Frontal cortex (tissue), 3 donors: ENCODE measurements at regions not wholly inside any gene's neighbourhood (a gene's known extent, or its start where the extent isn't known, plus 50 kb on each side); places are given as distances from the start of the nearest gene placed in this dataset.

Experiments used
- DNase-seq, 2 donors: peaks; one replicate each; pipeline ENCODE4 v3.0.0; 2012; ENCODE audit warnings: low spot score in 2 of 2
- FAIRE-seq: peaks from 2 replicates; lab custom pipeline; 2012; peaks lifted over from hg19 to GRCh38; lab: Jason Lieb, UNC
- donor health status: control.
- donor health status: control.
- donor health status: control.

GRCh38 chr10:128734734-128735133 is 608.5 kb upstream of the MKI67 start:
- FAIRE-seq = no peak
- DNase-seq = no peak

DNA sequence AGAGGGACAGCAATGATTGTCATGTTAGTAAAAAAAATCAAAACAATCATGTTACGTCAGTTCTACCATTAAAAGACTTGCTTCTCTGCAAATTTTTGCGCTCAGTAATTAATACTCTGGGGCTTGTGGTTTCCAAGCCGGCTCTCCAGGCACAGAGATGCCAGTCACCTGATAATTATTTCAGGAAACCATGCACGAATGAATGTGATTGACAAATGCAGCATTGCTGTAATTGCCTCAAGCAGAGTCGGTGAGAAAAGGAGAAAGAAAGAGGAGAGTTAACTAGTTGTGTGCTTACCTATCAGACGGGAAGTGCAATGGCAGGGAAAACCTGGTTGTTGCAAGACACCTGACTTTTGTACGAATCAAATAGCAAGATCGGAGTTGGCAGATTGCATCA is 609.8 kb upstream of the MKI67 start:
- FAIRE-seq (no peak), DNase-seq (no peak)

DNA sequence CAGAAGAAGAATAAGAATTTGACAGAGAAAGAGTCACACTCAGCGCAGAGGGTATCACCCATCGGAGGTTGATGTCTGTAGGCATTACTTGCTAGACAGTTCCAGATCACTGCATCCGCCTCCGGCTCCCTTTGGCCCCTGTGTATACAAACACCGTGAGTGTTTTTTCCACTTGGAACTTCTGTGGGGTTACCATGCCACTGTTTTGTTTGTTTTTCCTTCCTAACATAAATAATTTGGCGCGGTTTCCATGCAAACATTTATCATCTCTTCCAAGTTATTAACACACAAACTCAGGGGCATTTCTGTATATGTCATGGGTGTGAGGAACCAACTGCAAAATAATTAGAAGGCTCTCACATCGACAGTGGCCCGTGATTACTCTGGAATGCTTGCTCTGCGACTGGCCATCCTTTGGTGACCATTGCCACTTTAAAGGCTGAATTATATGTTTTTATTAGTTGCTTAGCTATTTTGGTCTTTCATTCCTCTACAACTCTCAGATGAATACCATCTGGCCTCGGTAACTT is 612.2 kb upstream of the MKI67 start:
- DNase-seq = no peak
- no peak for FAIRE-seq

- DNase-seq = no peak
- FAIRE-seq = no peak
Observed at GRCh38 chr10:128739930-128740329, 613.7 kb upstream of the MKI67 start.

DNA sequence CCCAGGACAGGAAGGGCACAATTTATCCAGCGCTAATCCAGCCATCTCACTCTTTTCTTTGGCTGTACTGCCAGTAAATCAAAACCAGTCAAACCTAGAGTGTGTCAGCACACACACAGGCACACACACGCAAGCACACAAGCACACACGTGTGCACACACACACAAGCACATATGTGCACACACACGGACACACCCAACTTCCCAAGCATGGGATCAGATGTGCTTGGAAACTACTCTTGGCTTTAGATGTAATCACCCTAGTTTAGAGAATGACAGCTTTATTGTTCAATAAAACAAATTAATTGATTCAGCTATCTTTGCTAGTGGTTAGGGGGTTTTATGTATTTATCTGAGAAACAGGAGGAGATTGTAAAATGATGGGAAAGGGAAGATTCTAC is 615.0 kb upstream of the MKI67 start:
- FAIRE-seq (no peak), DNase-seq (no peak)

DNA sequence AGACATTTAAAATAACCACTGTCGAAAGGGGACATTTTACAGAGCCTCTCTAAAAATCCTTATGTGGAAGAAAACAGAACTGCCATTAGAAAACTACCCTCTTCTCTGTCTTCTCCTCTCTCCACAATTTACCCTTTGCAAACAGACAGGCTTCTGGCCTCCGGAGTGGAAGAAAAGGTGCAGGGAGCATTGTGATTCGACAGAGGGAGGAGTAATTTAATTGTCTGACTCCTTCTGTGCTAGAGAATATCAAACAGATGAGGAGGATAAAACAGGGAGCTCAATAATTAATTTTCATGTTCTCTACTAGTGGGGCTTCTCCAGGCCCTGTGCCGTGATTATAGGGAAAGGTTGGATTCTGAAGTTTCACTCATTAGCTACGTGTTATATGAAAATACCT is 615.5 kb upstream of the MKI67 start:
- FAIRE-seq (no peak), DNase-seq (no peak)

DNA sequence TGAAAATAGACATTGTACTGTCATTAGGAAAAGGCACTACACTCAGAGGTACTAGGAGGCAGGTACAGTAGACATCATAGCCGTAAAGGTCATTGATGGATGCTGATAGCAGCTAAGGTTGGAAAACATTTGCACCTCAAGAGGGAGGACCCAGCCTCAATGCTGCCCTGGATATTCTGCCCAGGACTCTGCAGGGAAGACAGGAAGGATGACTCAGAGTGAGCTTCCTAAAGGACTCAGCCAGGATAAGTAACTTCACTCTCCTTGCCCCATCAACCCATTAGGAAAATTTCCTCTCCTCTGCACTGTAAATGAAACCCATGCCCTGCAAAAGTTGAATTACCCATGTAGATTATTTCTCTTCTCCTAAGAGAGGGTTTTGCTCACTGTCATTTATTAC is 617.9 kb upstream of the MKI67 start:
- FAIRE-seq (no peak), DNase-seq (no peak)

DNA sequence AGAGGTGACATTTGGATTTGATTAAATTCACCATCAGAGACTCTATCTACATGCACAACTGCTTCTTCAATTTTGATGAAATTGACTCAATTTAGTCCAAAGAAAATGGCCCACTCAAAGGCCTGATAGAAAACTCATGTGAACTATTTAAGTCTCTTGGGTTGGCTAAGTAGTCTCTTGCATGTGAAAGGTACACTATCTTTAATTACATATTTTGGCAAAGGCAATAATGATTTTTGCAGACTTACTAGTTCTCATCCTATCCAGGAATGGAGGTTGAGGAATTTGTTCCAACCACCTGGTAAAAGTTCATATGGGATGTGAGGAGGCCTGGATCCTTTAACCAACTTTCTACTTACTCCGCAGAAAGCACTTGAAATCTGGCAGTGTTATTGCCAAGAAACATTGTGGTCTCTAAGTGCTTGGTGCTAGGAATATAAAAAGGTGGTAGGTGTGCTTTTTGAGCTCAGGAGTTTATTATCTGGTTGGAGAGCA is 618.6 kb upstream of the MKI67 start:
- no peak for FAIRE-seq

DNA sequence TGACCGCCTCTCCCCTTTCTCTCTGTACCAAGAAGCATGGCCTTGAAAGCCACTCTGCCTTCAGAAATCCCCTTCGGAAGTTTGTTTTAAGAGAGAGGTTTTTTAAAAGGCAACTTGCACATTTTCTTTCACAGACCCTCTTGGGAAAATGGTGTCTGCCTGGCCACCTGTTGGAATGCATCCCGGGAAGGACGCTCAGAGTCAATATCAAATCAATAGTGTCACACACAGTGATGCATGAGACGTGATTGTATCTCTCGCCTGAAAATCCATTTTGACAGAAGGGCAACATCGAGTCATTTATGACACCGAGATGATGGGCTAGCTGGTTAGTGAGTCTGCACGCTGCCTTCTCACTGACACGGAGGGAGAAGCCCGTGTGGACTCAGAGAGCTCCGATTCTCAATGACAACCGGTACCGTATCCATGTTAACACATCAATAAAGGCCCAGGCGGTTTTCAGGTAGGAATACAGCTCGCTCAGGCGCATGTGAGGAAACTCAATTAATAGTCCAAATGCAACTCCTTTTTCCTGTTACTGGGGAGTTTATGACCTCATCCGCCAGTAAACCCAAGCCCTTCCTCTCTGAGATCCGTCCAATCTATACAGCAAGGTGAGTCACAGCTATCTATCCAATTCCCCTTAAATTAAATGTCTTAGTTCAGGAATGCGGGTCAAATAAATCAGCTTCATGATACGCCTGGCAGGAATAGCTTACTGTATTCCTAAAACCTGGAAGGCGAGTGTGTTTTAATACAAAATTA is 621.5 kb upstream of the MKI67 start:
- no peak for FAIRE-seq
- no peak for DNase-seq

More for the DNA sequence above, 618.6 kb upstream of the MKI67 start:
- no peak for DNase-seq

- FAIRE-seq = no peak
- no peak for DNase-seq
Observed at GRCh38 chr10:128751284-128751683, 625.1 kb upstream of the MKI67 start.

DNA sequence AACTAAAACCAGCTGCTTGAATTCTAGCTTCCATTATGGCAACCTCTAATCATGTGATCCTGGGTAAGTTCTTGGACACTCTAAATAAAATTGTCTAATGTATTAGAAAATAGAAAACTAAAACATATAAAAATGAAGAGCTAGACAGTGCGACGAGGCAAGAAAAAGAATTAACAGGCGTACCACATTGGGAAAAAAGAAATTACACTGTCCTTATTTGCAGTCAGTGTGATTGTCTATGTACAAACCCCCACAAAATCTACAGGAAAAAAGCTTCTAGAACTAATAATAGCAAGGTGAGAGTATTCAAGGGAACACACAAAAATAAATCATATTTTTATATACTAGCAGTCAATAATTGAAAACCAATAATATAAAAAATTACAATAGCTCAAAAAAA is 625.6 kb upstream of the MKI67 start:
- DNase-seq = no peak
- no peak for FAIRE-seq

DNA sequence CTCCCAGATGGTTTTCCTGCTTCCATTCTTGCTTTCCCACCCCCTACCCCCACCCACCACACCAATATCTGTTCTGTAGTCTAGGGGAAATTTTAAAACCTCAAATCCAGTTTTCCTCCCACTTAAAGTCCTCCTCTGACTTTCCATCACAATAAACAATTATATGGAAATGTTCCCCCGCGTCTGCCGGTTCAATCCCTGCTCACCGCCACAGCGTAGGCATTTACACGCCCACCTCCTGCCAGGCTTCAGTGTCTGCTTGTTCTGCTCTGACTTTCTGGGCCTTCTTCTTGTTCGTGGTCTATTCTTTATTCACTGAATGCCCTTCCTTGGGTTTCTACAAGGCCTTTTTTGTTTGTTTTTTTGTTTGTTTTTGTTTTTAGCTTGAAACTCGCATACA is 633.0 kb upstream of the MKI67 start:
- no peak for FAIRE-seq
- DNase-seq = peak in 1 of 2 donors; percentile 19

GRCh38 chr10:128763588-128763987 is 637.4 kb upstream of the MKI67 start:
- DNase-seq = no peak

GRCh38 chr10:128764190-128764589 is 638.0 kb upstream of the MKI67 start:
- DNase-seq (no peak), FAIRE-seq (no peak)

More at GRCh38 chr10:128763588-128763987, 637.4 kb upstream of the MKI67 start:
- FAIRE-seq = no peak

GRCh38 chr10:128766915-128767314 is 640.7 kb upstream of the MKI67 start:
- DNase-seq = no peak
- no peak for FAIRE-seq

DNA sequence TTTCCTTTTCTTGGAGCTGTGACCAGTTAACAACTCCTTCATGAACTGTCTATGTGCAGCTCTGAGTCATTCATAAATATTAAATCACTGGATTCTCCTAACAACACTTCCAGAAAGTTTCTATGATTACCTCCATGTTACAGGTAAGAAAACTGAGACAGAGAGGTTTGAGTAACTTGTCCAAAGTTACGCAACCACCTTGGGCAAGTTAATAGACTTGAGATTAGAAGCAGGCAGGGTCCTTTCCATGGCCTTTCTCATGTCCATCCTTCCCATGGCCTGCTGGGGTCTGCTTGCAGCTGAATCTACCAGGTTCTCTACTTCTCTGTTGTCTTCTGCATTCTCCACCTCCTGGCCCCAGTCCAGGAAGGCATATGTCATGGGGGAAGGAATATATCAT is 648.8 kb upstream of the MKI67 start:
- FAIRE-seq = no peak
- no peak for DNase-seq

GRCh38 chr10:128775743-128776142 is 649.5 kb upstream of the MKI67 start:
- FAIRE-seq (no peak), DNase-seq (no peak)

DNA sequence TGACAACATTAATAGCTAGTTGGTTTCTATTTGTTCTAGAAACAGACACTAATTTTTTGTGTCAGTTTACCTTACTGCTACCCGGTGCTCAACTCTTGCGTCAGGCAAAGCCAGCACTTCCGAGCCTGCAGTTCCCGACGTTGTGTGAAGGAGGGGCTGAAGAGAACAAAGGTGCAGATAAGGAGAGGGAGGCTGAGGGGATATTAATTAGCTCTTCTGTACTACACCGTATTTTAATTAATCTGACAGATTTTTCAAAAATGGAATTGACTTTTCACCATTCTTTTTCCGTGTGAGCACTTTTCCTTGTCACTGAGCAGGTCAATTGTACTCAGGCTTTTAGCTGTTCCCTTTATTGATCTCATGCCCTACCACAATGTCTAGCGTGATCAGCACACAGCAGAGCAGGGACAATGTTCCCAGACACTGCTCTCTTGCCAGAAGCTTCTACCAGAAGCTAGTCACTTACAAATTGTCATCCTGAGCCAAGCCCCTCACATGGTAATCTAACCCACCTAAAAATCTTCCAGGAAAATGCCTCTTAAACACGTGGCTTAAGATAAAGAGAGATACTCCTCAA is 650.5 kb upstream of the MKI67 start:
- FAIRE-seq (no peak), DNase-seq (no peak)

DNA sequence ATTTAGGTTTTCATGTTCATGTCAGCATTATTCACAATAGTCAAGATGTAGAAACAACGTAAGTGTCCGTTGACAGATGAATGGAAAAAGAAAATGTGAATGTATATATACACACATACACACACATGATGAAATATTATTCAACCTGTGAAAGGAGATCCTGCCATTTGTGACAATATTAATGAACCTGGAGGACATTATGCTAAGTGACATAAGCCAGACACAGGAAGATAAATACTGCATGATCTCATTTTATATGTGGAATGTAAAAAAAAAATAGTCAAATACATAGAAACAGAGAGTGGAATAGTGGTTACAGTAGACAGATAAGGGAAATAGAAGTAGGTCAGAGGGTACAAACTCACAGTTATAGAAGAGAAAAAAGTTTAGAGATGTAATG is 651.1 kb upstream of the MKI67 start:
- DNase-seq = no peak
- FAIRE-seq = no peak

- DNase-seq (no peak), FAIRE-seq (no peak)
Observed at GRCh38 chr10:128779416-128779815, 653.2 kb upstream of the MKI67 start.

GRCh38 chr10:128780156-128780761 is 654.0 kb upstream of the MKI67 start:
- DNase-seq (no peak), FAIRE-seq (no peak)
